22Rv1 (cell line): ENCODE measurements at regions not wholly inside any gene's neighbourhood (a gene's known extent, or its start where the extent isn't known, plus 50 kb on each side); places are given as distances from the start of the nearest gene placed in this dataset.
A peak's percentile ranks its signal among the peaks of the same experiment; 100 is the strongest.

Experiments used
- ZFX ChIP-seq: fragments of 450-650 bp; IDR thresholded peaks from 2 replicates; pipeline ENCODE4 v1.6.1; 2017; ENCODE audit warnings: antibody characterized with exemption, borderline replicate concordance
- TF ChIP-seq, protein P1 (sequence below): fragments of 450-650 bp; IDR thresholded peaks from 2 replicates; pipeline ENCODE4 v1.5.1; 2017; ENCODE audit warnings: mild to moderate bottlenecking

DNA sequence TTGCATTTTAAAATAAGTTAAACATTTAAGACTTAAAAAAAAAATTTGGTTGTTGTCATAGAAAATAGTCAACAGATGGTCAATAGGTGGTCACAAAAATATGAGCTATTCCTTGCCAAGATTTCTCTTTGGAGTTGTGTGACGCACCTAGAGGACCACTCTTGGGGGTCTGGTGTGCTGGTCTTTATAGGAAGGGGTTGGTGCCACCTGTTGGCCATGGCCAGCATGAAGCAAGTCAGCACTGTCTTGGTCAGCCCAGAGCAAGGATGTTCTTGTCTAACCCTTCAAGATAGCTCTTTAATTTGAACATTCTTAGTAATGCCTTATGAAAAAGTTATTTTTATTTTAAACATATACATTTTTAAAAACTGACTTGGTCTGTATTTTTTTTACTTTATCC is 267.9 kb upstream of the CNTNAP2 start:
- TF ChIP-seq, protein P1, sequence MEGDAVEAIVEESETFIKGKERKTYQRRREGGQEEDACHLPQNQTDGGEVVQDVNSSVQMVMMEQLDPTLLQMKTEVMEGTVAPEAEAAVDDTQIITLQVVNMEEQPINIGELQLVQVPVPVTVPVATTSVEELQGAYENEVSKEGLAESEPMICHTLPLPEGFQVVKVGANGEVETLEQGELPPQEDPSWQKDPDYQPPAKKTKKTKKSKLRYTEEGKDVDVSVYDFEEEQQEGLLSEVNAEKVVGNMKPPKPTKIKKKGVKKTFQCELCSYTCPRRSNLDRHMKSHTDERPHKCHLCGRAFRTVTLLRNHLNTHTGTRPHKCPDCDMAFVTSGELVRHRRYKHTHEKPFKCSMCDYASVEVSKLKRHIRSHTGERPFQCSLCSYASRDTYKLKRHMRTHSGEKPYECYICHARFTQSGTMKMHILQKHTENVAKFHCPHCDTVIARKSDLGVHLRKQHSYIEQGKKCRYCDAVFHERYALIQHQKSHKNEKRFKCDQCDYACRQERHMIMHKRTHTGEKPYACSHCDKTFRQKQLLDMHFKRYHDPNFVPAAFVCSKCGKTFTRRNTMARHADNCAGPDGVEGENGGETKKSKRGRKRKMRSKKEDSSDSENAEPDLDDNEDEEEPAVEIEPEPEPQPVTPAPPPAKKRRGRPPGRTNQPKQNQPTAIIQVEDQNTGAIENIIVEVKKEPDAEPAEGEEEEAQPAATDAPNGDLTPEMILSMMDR: peak; percentile 77
- TF ChIP-seq ZFX: no peak
